Loucy (cell line): ENCODE measurements at regions not wholly inside any gene's neighbourhood (a gene's known extent, or its start where the extent isn't known, plus 50 kb on each side); places are given as distances from the start of the nearest gene placed in this dataset.

ENCODE experiments used
- H2AFZ ChIP-seq: fragments of 200-600 bp; sonication (generic); 2 replicates; pipeline ENCODE4 v1.6.0; 2016; ENCODE audit warnings: antibody characterized with exemption, mild to moderate bottlenecking, low read length, moderate library complexity
- H3F3A ChIP-seq: fragments of 200-600 bp; 2 replicates; pipeline ENCODE4 v1.6.0; 2016; ENCODE audit warnings: antibody characterized with exemption, low read depth, mild to moderate bottlenecking
- H3K27me3 ChIP-seq: fragments of 200-600 bp; sonication (generic); 2 replicates; pipeline ENCODE4 v1.6.1; 2014; ENCODE audit warnings: low read length, mild to moderate bottlenecking; ENCODE audit not compliant: insufficient read depth, poor library complexity, severe bottlenecking
- H3K36me3 ChIP-seq: fragments of 200-600 bp; sonication (generic); 2 replicates; pipeline ENCODE4 v1.6.1; 2016; ENCODE audit warnings: low read length; ENCODE audit not compliant: insufficient read depth
- H3K4me1 ChIP-seq: fragments of 200-600 bp; sonication (generic); 2 replicates; pipeline ENCODE4 v1.5.1; 2014; ENCODE audit warnings: low read length, mild to moderate bottlenecking; ENCODE audit not compliant: insufficient read depth, poor library complexity, severe bottlenecking
- H3K4me2 ChIP-seq: fragments of 200-600 bp; sonication (generic); 2 replicates; pipeline ENCODE4 v1.6.0; 2014; ENCODE audit warnings: antibody characterized with exemption, low read length, low read depth, mild to moderate bottlenecking; ENCODE audit not compliant: poor library complexity, severe bottlenecking
- H3K4me3 ChIP-seq: fragments of 200-600 bp; sonication (generic); 2 replicates; pipeline ENCODE4 v1.5.1; 2014; ENCODE audit warnings: low read length, mild to moderate bottlenecking, mixed read lengths; ENCODE audit not compliant: poor library complexity, severe bottlenecking
- H3K79me2 ChIP-seq: fragments of 200-600 bp; sonication (generic); 2 replicates; pipeline ENCODE4 v1.6.1; 2014; ENCODE audit warnings: low read length; ENCODE audit not compliant: insufficient read depth
- H3K9ac ChIP-seq: fragments of 200-600 bp; sonication (generic); 2 replicates; pipeline ENCODE4 v1.6.0; 2014; ENCODE audit warnings: mild to moderate bottlenecking, low read depth, low read length, moderate library complexity; ENCODE audit not compliant: poor library complexity, severe bottlenecking
- H3K9me2 ChIP-seq: fragments of 200-600 bp; sonication (generic); replicated peaks from 2 replicates; pipeline ENCODE4 v1.6.1; 2016; ENCODE audit warnings: low read depth, low read length, mixed read lengths
- H3K9me3 ChIP-seq: fragments of 200-600 bp; sonication (generic); 2 replicates; pipeline ENCODE4 v1.6.1; 2014; ENCODE audit warnings: mild to moderate bottlenecking, antibody characterized with exemption, low read length, low read depth; ENCODE audit not compliant: insufficient read depth
- H4K20me1 ChIP-seq: fragments of 200-600 bp; sonication (generic); 2 replicates; pipeline ENCODE4 v1.6.0; 2014; ENCODE audit warnings: antibody characterized with exemption, low read length, mild to moderate bottlenecking; ENCODE audit not compliant: insufficient read depth, poor library complexity, severe bottlenecking
- EZH2phosphoT487 ChIP-seq: fragments of 200-600 bp; IDR thresholded peaks from 2 replicates; pipeline ENCODE4 v1.6.1; 2018; ENCODE audit warnings: antibody characterized with exemption, mild to moderate bottlenecking, moderate library complexity, borderline replicate concordance
- TF ChIP-seq, protein P1 (sequence below): fragments of 200-600 bp; sonication (generic); conservative IDR thresholded peaks from 2 replicates; pipeline ENCODE4 v1.5.1; 2014; ENCODE audit warnings: mild to moderate bottlenecking, antibody characterized with exemption, low read length

DNA sequence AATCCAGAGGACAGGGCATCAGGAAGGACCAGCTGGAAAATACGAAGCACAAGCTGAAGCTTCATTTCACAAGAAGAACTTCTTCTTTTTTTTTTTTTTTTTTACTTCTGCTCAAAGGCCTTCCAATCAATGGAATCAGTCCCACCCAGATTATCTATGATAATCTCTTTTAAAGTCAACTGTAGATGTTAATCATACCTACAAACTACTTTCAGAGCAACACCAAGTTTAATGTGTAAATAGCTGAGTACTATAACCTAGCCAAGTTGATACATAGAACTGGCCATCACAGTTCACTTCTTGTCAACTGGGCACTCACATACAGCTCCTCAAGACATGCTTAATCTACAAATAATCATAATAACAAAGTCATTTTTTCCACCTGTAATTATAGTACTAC lies 1645.9 kb upstream of the CELF4 start:
- Histone ChIP-seq H3F3A (no peaks in the 10 kb centered on the region), H2AFZ (no peak overlapping the region), H3K9ac (no peak overlapping the region), H4K20me1 (no peaks in the 10 kb centered on the region), H3K9me3 (0 out of 2 replicates have a peak, but pooled peaks cover 2% of the 10 kb centered on the region), H3K9me2 (no peaks in the 10 kb centered on the region), H3K4me3 (no peak overlapping the region), H3K79me2 (no peaks in the 10 kb centered on the region), H3K27me3 (no peaks in the 10 kb centered on the region), H3K4me2 (no peak overlapping the region), H3K36me3 (no peaks in the 10 kb centered on the region), H3K4me1 (no peaks in the 10 kb centered on the region)
- TF ChIP-seq, protein P1, sequence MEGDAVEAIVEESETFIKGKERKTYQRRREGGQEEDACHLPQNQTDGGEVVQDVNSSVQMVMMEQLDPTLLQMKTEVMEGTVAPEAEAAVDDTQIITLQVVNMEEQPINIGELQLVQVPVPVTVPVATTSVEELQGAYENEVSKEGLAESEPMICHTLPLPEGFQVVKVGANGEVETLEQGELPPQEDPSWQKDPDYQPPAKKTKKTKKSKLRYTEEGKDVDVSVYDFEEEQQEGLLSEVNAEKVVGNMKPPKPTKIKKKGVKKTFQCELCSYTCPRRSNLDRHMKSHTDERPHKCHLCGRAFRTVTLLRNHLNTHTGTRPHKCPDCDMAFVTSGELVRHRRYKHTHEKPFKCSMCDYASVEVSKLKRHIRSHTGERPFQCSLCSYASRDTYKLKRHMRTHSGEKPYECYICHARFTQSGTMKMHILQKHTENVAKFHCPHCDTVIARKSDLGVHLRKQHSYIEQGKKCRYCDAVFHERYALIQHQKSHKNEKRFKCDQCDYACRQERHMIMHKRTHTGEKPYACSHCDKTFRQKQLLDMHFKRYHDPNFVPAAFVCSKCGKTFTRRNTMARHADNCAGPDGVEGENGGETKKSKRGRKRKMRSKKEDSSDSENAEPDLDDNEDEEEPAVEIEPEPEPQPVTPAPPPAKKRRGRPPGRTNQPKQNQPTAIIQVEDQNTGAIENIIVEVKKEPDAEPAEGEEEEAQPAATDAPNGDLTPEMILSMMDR = no peak
- TF ChIP-seq EZH2phosphoT487 = no peak

DNA sequence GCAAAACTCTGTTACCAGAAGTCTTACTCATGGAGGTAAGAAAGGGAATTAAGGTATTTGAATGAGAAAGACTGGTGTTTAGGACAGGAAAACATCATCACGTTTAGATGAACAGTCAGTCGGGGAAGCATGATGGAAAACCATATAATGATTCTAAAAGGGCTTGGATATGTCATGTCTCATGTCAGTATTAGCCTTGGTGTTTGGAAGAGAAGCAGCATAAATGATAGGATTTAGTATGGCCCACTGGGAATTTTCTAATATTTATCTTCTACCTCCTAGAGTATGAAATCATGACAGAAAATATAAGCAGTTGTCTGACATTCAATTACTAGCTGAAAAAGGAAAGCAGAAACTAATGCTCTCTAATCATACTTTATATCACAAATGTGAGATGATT lies 1643.6 kb upstream of the CELF4 start:
- Histone ChIP-seq H3K4me3 (no peak overlapping the region), H4K20me1 (no peaks in the 10 kb centered on the region), H3F3A (no peaks in the 10 kb centered on the region), H2AFZ (no peak overlapping the region), H3K4me1 (no peaks in the 10 kb centered on the region), H3K9ac (no peak overlapping the region), H3K9me2 (no peaks in the 10 kb centered on the region), H3K4me2 (no peak overlapping the region), H3K36me3 (no peaks in the 10 kb centered on the region), H3K27me3 (no peaks in the 10 kb centered on the region), H3K9me3 (0 out of 2 replicates have a peak, but pooled peaks cover 2% of the 10 kb centered on the region), H3K79me2 (no peaks in the 10 kb centered on the region)
- TF ChIP-seq, protein P1 = no peak
- no peak for TF ChIP-seq EZH2phosphoT487

GRCh38 chr18:39208729-39209128 lies 1643.1 kb upstream of the CELF4 start:
- Histone ChIP-seq H3F3A (no peaks in the 10 kb centered on the region), H3K9me3 (0 out of 2 replicates have a peak, but pooled peaks cover 2% of the 10 kb centered on the region), H4K20me1 (no peaks in the 10 kb centered on the region), H2AFZ (no peak overlapping the region), H3K27me3 (no peaks in the 10 kb centered on the region), H3K36me3 (no peaks in the 10 kb centered on the region), H3K9ac (no peak overlapping the region), H3K4me1 (no peaks in the 10 kb centered on the region), H3K9me2 (no peaks in the 10 kb centered on the region), H3K4me2 (no peak overlapping the region), H3K79me2 (no peaks in the 10 kb centered on the region), H3K4me3 (no peak overlapping the region)
- TF ChIP-seq EZH2phosphoT487 = no peak
- TF ChIP-seq, protein P1 = no peak
